ENCODE measurements at regions not wholly inside any gene's neighbourhood (a gene's known extent, or its start where the extent isn't known, plus 50 kb on each side); places are given as distances from the start of the nearest gene placed in this dataset.
"Not testable (repeated sequence)": the region's sequence is repeated elsewhere in the genome, so short reads cannot be mapped to it uniquely, and the experiment has no call there.

DNA sequence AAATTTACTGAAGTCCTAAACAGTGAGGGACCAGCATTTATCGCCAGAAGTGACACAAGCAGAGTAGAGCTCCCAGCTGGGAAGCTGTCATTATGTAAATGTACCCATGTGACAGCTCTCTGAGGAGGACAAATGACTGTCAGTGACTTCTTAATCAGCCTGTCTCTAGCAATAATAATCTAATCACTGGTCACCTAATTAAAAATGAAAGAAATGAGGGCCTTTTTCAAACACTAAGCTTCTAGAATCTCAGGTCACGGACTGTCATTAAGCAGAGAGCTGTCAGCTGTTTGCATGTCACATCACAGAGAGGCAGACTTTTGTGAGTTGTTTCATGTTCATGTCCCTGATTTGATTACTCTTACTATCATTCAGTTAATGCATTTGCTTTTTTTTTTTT lies 77.9 kb upstream of the FBXL17 start (continued):
- TF ChIP-seq, protein P1, sequence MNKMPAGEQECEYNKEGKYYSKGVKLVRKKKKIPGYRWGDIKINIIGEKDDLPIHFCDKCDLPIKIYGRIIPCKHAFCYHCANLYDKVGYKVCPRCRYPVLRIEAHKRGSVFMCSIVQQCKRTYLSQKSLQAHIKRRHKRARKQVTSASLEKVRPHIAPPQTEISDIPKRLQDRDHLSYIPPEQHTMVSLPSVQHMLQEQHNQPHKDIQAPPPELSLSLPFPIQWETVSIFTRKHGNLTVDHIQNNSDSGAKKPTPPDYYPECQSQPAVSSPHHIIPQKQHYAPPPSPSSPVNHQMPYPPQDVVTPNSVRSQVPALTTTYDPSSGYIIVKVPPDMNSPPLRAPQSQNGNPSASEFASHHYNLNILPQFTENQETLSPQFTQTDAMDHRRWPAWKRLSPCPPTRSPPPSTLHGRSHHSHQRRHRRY (tag by site-specific recombination; IDR thresholded peaks at IDR 0.05): no peak
- no peak for TF ChIP-seq ZNF114 (tag by site-specific recombination; IDR thresholded peaks at IDR 0.05)
- TF ChIP-seq GLIS2 (tag by site-specific recombination; IDR thresholded peaks at IDR 0.05): no peak
- no peak for TF ChIP-seq ZNF610 (tag by site-specific recombination; IDR thresholded peaks at IDR 0.05; ENCODE audit: borderline replicate concordance)
- no peak for TF ChIP-seq YY2 (tag by site-specific recombination; IDR thresholded peaks at IDR 0.05)
- TF ChIP-seq, protein P2, sequence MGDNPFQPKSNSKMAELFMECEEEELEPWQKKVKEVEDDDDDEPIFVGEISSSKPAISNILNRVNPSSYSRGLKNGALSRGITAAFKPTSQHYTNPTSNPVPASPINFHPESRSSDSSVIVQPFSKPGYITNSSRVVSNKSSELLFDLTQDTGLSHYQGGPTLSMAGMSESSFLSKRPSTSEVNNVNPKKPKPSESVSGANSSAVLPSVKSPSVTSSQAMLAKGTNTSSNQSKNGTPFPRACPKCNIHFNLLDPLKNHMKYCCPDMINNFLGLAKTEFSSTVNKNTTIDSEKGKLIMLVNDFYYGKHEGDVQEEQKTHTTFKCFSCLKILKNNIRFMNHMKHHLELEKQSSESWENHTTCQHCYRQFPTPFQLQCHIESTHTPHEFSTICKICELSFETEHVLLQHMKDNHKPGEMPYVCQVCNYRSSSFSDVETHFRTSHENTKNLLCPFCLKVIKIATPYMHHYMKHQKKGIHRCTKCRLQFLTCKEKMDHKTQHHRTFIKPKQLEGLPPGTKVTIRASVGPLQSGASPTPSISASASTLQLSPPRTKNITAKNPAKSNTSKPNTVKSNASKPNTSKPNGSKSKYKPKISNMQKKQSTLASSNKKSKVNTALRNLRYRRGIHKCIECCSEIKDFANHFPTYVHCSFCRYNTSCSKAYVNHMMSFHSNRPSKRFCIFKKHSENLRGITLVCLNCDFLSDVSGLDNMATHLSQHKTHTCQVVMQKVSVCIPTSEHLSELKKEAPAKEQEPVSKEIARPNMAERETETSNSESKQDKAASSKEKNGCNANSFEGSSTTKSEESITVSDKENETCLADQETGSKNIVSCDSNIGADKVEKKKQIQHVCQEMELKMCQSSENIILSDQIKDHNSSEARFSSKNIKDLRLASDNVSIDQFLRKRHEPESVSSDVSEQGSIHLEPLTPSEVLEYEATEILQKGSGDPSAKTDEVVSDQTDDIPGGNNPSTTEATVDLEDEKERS (tag by site-specific recombination; IDR thresholded peaks at IDR 0.05): no peak
- no peak for TF ChIP-seq ZBTB48 (tag by site-specific recombination; IDR thresholded peaks at IDR 0.05)

DNA sequence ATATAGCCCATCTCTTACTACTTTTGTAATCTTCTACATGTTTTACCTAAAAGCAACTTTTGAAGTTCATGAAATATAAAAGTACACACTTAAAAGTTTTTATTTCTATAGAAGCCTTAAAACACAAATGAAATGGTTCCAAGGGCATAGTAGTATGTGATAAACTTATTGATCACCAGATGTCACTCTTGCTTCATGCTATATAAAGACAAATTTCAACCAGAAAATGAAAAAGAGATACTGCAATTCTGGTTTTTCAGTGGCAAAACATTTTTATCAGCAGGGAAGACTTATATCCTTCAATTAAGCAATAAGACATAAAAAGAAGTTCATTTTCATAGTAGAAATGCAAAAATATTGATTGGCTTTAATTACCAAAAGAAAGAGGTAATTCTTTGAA lies 69.4 kb upstream of the FBXL17 start:
- CTCF ChIA-PET: interaction anchor here (0.6 to 0.7 kb wide), 2 partner anchors 8 to 319 kb away, joined by 3 to 4 read pairs; no protein-coding TSS in a partner anchor

DNA sequence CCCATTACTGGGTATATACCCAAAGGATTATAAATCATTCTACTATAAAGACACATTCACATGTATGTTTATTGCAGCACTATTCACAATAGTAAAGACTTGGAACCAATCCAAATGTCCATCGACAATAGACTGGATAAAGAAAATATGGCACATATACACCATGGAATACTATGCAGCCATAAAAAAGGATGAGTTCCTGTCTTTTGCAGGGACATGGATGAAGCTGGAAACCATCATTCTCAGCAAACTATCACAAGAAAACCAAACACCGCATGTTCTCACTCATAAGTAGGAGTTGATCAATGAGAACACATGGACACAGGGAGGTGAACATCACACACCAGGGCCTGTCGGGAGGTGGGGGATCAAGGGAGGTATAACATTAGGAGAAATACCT lies 62.2 kb upstream of the FBXL17 start:
- H3K4me1 ChIP-seq (ENCODE audit: control insufficient read depth, insufficient read depth, low read length); CTCF ChIA-PET; H3K36me3 ChIP-seq (ENCODE audit: control insufficient read depth in 2 of 2, insufficient read depth in 1 of 2, low read length in 2 of 2); H3K27ac ChIP-seq (ENCODE audit: extremely low read depth, low read depth, low read length); H3K4me3 ChIP-seq (ENCODE audit: low read depth, low read length); H3K9me3 ChIP-seq (ENCODE audit: control insufficient read depth, insufficient read depth, low read depth, low read length); POLR2A ChIA-PET: not testable (repeated sequence)
- TF ChIP-seq ZNF146 (tag by site-specific recombination; IDR thresholded peaks at IDR 0.05): peak; percentile 72

More for the DNA sequence above, 69.4 kb upstream of the FBXL17 start:
- POLR2A ChIA-PET: no interaction called here
- Histone ChIP-seq H3K27ac (ENCODE audit: extremely low read depth, low read depth, low read length) (no peak overlapping the region), H3K9me3 (ENCODE audit: control insufficient read depth, insufficient read depth, low read depth, low read length) (no peaks in the 10 kb centered on the region), H3K4me1 (ENCODE audit: control insufficient read depth, insufficient read depth, low read length) (no peaks in the 10 kb centered on the region; the same call in 1 of the 2 replicates), H3K4me3 (ENCODE audit: low read depth, low read length) (no peak overlapping the region), H3K36me3 (ENCODE audit: control insufficient read depth in 2 of 2, insufficient read depth in 1 of 2, low read length in 2 of 2) (no peaks in the 10 kb centered on the region)
- TF ChIP-seq ZNF701 (tag by site-specific recombination; IDR thresholded peaks at IDR 0.05): no peak
- no peak for TF ChIP-seq ZBTB1 (tag by site-specific recombination; IDR thresholded peaks at IDR 0.05)

DNA sequence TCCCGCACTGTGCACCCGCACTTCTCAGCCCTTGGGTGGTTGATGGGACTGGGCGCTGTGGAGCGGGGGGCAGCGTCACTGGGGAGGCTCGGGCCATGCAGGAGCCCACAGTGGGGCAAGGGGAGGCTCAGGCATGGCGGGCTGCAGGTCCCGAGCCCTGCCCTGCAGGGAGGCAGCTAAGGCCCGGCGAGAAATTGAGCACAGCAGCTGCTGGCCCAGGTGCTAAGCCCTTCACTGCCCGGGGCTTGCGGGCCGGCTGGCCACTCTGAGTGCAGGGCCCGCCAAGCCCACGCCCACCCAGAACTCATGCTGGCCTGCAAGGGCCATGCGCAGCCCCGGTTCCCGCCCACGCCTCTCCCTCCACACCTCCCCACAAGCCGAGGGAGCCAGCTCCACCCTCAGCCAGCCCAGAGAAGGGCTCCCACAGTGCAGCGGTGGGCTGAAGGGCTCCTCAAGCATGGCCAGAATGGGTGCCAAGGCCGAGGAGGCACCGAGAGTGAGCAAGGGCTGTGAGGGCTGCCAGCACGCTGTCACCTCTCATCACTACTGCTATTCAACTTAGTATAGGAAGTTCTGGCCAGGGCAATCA lies 60.3 kb upstream of the FBXL17 start:
- H3K9me3 ChIP-seq (ENCODE audit: control insufficient read depth, insufficient read depth, low read depth, low read length); H3K36me3 ChIP-seq (ENCODE audit: control insufficient read depth in 2 of 2, insufficient read depth in 1 of 2, low read length in 2 of 2); H3K4me1 ChIP-seq (ENCODE audit: control insufficient read depth, insufficient read depth, low read length); H3K4me3 ChIP-seq (ENCODE audit: low read depth, low read length); POLR2A ChIA-PET; H3K27ac ChIP-seq (ENCODE audit: extremely low read depth, low read depth, low read length); CTCF ChIA-PET: not testable (repeated sequence)

DNA sequence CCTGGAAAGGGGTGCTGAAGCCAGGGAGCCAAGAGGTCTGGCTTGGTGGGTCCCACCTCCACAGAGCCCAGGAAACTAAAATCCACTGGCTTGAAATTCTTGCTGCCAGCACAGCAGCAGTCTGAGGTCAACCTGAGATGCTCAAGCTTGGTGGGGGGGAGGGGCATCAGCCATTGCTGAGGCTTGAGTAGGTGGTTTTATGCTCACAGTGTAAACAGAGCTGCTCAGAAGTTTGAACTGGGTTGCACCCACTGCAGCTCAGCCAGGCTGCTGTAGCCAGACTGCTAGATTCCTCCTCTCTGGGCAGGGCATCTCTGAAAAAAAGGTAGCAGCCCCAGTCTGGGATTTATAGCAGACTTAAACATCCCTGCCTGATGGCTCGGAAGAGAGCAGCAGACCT lies 55.5 kb upstream of the FBXL17 start:
- no peaks in the 10 kb centered on the region for H3K9me3 ChIP-seq (ENCODE audit: control insufficient read depth, insufficient read depth, low read depth, low read length)
- no peaks in the 10 kb centered on the region for H3K4me1 ChIP-seq (ENCODE audit: control insufficient read depth, insufficient read depth, low read length)
- H3K4me3 ChIP-seq (ENCODE audit: low read depth, low read length): no peak overlapping the region
- ChIA-PET POLR2A (no interaction called here), CTCF (no interaction called here)
- H3K36me3 ChIP-seq (ENCODE audit: control insufficient read depth in 2 of 2, insufficient read depth in 1 of 2, low read length in 2 of 2): no peaks in the 10 kb centered on the region
- no peak overlapping the region for H3K27ac ChIP-seq (ENCODE audit: extremely low read depth, low read depth, low read length)
- TF ChIP-seq KLF8 (tag by site-specific recombination; IDR thresholded peaks at IDR 0.05) (no peak), EGR2 (tag by site-specific recombination; IDR thresholded peaks at IDR 0.05; ENCODE audit: low read depth) (peak; percentile 65), ZIC2 (tag by site-specific recombination; IDR thresholded peaks at IDR 0.05) (no peak), ZNF350 (tag by site-specific recombination; IDR thresholded peaks at IDR 0.05) (no peak), ZNF626 (tag by site-specific recombination; IDR thresholded peaks at IDR 0.05) (no peak), GLI4 (tag by site-specific recombination; IDR thresholded peaks at IDR 0.05) (no peak), ZNF324 (tag by site-specific recombination; IDR thresholded peaks at IDR 0.05) (no peak), KLF1 (tag by site-specific recombination; IDR thresholded peaks at IDR 0.05) (no peak), ZNF623 (tag by site-specific recombination; IDR thresholded peaks at IDR 0.05) (no peak), ZFP37 (tag by site-specific recombination; IDR thresholded peaks at IDR 0.05) (no peak)
- TF ChIP-seq, protein P3, sequence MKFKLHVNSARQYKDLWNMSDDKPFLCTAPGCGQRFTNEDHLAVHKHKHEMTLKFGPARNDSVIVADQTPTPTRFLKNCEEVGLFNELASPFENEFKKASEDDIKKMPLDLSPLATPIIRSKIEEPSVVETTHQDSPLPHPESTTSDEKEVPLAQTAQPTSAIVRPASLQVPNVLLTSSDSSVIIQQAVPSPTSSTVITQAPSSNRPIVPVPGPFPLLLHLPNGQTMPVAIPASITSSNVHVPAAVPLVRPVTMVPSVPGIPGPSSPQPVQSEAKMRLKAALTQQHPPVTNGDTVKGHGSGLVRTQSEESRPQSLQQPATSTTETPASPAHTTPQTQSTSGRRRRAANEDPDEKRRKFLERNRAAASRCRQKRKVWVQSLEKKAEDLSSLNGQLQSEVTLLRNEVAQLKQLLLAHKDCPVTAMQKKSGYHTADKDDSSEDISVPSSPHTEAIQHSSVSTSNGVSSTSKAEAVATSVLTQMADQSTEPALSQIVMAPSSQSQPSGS (tag by site-specific recombination; IDR thresholded peaks at IDR 0.05; ENCODE audit: low read depth): no peak
- TF ChIP-seq, protein P4, sequence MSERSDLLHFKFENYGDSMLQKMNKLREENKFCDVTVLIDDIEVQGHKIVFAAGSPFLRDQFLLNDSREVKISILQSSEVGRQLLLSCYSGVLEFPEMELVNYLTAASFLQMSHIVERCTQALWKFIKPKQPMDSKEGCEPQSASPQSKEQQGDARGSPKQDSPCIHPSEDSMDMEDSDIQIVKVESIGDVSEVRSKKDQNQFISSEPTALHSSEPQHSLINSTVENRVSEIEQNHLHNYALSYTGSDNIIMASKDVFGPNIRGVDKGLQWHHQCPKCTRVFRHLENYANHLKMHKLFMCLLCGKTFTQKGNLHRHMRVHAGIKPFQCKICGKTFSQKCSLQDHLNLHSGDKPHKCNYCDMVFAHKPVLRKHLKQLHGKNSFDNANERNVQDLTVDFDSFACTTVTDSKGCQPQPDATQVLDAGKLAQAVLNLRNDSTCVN (tag by site-specific recombination; optimal IDR thresholded peaks at IDR 0.05): no peak
